HEK293 (cell line): ENCODE measurements at regions not wholly inside any gene's neighbourhood (a gene's known extent, or its start where the extent isn't known, plus 50 kb on each side); places are given as distances from the start of the nearest gene placed in this dataset.

Source experiments
- PBX3 ChIP-seq: sonication (generic); formaldehyde crosslinking; IDR thresholded peaks from 2 replicates; pipeline ENCODE4 v1.8.1; 2022; ENCODE audit warnings: mild to moderate bottlenecking, moderate library complexity, missing genetic modification reagents
- SETDB1 ChIP-seq: IDR thresholded peaks from one replicate; pipeline ENCODE4 v1.6.1; 2017; ENCODE audit warnings: mild to moderate bottlenecking, low read length, moderate library complexity, mixed read lengths; ENCODE audit not compliant: insufficient read length
- TRIM28 ChIP-seq: IDR thresholded peaks from 2 replicates; pipeline ENCODE4 v1.6.1; 2011; ENCODE audit warnings: low read length, control low read depth, borderline replicate concordance
- ZBTB1 ChIP-seq: fragments of 450-650 bp; formaldehyde crosslinking; IDR thresholded peaks from 2 replicates; pipeline ENCODE4 v1.5.1; 2016; ENCODE audit warnings: missing biosample characterization, missing genetic modification characterization
- ZNF354C ChIP-seq: fragments of 450-650 bp; formaldehyde crosslinking; IDR thresholded peaks from 2 replicates; pipeline ENCODE4 v1.5.1; 2016; ENCODE audit warnings: missing biosample characterization, missing genetic modification characterization, low read depth, borderline replicate concordance
- ZNF792 ChIP-seq: fragments of 450-650 bp; formaldehyde crosslinking; IDR thresholded peaks from 2 replicates; pipeline ENCODE4 v1.5.1; 2016; ENCODE audit warnings: missing biosample characterization, missing genetic modification characterization
- TF ChIP-seq, protein P1 (sequence below): fragments of 450-650 bp; formaldehyde crosslinking; IDR thresholded peaks from 2 replicates; pipeline ENCODE4 v1.5.1; 2016; ENCODE audit warnings: missing biosample characterization, missing genetic modification characterization
- TF ChIP-seq, protein P2 (sequence below): fragments of 450-650 bp; formaldehyde crosslinking; IDR thresholded peaks from 2 replicates; pipeline ENCODE4 v1.5.1; 2016; ENCODE audit warnings: missing biosample characterization, missing genetic modification characterization

GRCh38 chr5:145598184-145598583 lies 237.0 kb downstream of the PRELID2 start:
- TF ChIP-seq, protein P1, sequence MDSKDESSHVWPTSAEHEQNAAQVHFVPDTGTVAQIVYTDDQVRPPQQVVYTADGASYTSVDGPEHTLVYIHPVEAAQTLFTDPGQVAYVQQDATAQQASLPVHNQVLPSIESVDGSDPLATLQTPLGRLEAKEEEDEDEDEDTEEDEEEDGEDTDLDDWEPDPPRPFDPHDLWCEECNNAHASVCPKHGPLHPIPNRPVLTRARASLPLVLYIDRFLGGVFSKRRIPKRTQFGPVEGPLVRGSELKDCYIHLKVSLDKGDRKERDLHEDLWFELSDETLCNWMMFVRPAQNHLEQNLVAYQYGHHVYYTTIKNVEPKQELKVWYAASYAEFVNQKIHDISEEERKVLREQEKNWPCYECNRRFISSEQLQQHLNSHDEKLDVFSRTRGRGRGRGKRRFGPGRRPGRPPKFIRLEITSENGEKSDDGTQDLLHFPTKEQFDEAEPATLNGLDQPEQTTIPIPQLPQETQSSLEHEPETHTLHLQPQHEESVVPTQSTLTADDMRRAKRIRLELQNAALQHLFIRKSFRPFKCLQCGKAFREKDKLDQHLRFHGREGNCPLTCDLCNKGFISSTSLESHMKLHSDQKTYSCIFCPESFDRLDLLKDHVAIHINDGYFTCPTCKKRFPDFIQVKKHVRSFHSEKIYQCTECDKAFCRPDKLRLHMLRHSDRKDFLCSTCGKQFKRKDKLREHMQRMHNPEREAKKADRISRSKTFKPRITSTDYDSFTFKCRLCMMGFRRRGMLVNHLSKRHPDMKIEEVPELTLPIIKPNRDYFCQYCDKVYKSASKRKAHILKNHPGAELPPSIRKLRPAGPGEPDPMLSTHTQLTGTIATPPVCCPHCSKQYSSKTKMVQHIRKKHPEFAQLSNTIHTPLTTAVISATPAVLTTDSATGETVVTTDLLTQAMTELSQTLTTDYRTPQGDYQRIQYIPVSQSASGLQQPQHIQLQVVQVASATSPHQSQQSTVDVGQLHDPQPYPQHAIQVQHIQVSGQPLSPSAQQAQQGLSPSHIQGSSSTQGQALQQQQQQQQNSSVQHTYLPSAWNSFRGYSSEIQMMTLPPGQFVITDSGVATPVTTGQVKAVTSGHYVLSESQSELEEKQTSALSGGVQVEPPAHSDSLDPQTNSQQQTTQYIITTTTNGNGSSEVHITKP (tag by site-specific recombination): no peak
- TF ChIP-seq, protein P2, sequence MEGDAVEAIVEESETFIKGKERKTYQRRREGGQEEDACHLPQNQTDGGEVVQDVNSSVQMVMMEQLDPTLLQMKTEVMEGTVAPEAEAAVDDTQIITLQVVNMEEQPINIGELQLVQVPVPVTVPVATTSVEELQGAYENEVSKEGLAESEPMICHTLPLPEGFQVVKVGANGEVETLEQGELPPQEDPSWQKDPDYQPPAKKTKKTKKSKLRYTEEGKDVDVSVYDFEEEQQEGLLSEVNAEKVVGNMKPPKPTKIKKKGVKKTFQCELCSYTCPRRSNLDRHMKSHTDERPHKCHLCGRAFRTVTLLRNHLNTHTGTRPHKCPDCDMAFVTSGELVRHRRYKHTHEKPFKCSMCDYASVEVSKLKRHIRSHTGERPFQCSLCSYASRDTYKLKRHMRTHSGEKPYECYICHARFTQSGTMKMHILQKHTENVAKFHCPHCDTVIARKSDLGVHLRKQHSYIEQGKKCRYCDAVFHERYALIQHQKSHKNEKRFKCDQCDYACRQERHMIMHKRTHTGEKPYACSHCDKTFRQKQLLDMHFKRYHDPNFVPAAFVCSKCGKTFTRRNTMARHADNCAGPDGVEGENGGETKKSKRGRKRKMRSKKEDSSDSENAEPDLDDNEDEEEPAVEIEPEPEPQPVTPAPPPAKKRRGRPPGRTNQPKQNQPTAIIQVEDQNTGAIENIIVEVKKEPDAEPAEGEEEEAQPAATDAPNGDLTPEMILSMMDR: no peak
- TF ChIP-seq ZNF792: no peak
- TF ChIP-seq ZBTB1 (tag by site-specific recombination): no peak
- TF ChIP-seq SETDB1: no peak
- TF ChIP-seq TRIM28: no peak
- TF ChIP-seq ZNF354C (tag by site-specific recombination): no peak
- no peak for TF ChIP-seq PBX3 (CRISPR knock-in tag)
